Esophagus muscularis mucosa (tissue), 4 donors: ENCODE measurements at regions not wholly inside any gene's neighbourhood (a gene's known extent, or its start where the extent isn't known, plus 50 kb on each side); places are given as distances from the start of the nearest gene placed in this dataset.
A peak's percentile ranks its signal among the peaks of the same experiment; 100 is the strongest.

Experiments used
- EP300 ChIP-seq: sonication (generic); formaldehyde crosslinking; IDR thresholded peaks from one replicate; pipeline ENCODE4 v1.6.1; 2017; ENCODE audit warnings: antibody characterized with exemption
- POLR2A ChIP-seq: fragments of 450-650 bp; IDR thresholded peaks from one replicate; pipeline ENCODE4 v1.6.1; 2017; ENCODE audit warnings: antibody characterized with exemption, moderate library complexity, mild to moderate bottlenecking, low read depth
- POLR2AphosphoS5 ChIP-seq, 2 donors: sonication (generic); formaldehyde crosslinking; IDR thresholded peaks; one replicate each; pipeline ENCODE4 v1.6.1; 2017; ENCODE audit warnings: antibody characterized with exemption in 2 of 2
- TF ChIP-seq, protein P1 (sequence below), 3 experiments: fragments of 200-600 bp in 2 of 3; fragments of 450-650 bp in 1 of 3; sonication (generic) in 2 of 3; IDR thresholded peaks; one replicate each; pipeline ENCODE4 v1.5.1; 2017 to 2019; ENCODE audit warnings: antibody characterized with exemption in 3 of 3, mild to moderate bottlenecking in 2 of 3, moderate library complexity in 1 of 3

DNA sequence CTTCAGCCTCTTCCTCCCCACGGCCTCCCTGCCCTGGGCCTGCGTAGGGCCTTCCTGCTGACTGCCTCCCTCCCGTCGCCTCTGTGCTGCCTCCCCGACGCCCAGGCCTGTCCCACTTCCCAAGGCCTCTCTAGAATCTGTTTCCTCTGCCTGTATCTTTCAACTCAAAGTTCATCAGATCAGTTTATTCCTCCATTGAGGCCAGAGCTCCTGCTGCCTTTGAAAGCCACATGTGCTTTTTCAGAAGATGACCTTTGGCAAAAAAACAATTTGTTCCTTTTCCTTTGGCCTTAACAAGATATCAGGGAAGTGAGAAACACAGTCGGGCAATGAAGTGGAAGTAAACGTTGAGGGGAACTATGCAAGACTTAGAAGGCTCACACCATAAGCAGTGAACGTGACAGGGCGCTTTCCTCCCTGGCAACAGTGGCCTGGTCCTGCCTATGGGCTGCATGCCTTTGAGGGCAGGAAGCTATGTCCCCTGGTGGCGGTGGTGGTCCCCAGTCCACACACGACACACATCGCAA, 85.9 kb downstream of the PSMG1 start:
- TF ChIP-seq POLR2A (no peak), POLR2AphosphoS5 (IDR thresholded peaks at IDR 0.05) (no peak), EP300 (peak; percentile 35)
- TF ChIP-seq, protein P1, sequence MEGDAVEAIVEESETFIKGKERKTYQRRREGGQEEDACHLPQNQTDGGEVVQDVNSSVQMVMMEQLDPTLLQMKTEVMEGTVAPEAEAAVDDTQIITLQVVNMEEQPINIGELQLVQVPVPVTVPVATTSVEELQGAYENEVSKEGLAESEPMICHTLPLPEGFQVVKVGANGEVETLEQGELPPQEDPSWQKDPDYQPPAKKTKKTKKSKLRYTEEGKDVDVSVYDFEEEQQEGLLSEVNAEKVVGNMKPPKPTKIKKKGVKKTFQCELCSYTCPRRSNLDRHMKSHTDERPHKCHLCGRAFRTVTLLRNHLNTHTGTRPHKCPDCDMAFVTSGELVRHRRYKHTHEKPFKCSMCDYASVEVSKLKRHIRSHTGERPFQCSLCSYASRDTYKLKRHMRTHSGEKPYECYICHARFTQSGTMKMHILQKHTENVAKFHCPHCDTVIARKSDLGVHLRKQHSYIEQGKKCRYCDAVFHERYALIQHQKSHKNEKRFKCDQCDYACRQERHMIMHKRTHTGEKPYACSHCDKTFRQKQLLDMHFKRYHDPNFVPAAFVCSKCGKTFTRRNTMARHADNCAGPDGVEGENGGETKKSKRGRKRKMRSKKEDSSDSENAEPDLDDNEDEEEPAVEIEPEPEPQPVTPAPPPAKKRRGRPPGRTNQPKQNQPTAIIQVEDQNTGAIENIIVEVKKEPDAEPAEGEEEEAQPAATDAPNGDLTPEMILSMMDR (IDR thresholded peaks at IDR 0.05): no peak
